GM21528 (cell line): ENCODE measurements at regions not wholly inside any gene's neighbourhood (a gene's known extent, or its start where the extent isn't known, plus 50 kb on each side); places are given as distances from the start of the nearest gene placed in this dataset.
A peak's percentile ranks its signal among the peaks of the same experiment; 100 is the strongest.

Experiments
- ATAC-seq: cut with Tn5 transposase; IDR thresholded peaks from one replicate; pipeline ENCODE4 v1.9.1; 2021; ENCODE audit warnings: mild to moderate bottlenecking, moderate library complexity; ENCODE audit not compliant: unreplicated experiment, low FRiP score

DNA sequence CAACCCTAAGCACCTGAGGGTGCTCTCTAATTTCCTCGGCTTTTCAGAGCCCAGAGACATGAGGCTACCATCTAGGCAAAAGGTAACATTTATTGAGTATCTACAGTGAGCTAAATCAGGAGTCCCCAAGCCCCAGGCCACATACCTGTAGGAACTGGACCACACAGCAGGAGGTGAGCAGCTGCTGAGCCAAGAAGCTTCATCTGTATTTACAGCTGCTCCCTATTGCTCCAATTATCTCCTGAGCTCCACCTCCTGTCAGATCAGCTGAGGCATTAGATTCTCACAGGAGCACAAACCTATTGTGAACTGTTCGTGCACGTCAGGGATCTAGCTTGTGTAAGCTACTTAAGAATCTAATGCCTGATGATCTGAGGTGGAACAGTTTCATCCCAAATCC, 70.2 kb downstream of the RND3 start:
- no peak for ATAC-seq

DNA sequence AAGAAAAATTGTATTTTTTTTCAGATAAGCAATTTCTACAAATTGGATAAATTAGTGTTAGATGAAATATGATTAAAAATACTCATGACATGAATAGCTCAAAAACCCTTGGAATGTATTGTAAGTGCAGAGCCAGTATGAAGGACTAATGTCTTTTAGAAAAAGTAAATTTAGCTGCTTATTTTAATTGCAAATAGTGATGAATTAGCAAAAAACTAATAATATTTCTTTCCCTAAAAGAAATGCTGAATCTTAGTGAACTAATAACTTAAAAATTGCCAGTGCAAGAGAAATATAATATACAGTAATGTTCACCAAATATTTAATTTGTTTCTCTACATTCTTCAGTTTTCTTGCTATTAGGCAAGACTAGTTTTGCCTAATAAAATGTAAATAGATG, 72.4 kb downstream of the RND3 start:
- ATAC-seq: no peak

DNA sequence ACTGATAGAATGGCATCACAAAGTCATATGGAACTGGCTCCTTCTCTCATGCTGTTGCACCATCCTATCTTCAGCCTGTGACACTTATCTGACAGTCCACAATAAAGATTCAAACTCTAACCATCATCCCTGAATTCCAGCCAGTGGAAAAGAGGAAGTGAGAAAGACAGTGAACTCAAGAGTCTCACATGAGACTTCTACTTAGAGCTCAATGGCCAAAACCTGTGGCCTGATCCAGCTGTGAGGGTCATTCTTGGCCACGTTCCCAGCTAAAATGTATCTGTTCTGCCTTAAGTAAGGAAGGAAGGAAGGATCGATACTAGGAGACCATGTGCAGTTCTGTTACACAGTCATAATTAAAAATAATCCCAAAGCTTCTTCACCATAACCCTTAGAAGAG, 73.6 kb downstream of the RND3 start:
- ATAC-seq: no peak

DNA sequence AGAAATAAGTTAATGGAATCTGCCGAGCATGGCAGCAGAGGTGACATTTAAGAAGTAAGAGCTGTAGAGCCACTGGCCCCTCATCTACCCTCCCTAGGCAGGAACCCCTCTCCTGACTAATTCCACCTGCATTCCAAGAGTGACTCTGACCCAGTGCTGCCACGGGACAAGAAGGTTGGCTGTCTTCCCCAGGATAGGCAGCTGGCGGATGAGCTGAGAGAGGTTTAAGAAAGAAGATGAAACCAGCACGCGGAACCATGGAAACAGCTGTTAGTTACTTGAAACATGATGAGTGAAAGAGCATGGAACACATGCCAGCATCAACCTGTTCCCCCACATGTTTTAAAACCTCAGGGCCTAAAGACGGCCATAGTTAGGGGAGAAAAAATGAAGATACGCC, 74.1 kb downstream of the RND3 start:
- ATAC-seq: no peak

DNA sequence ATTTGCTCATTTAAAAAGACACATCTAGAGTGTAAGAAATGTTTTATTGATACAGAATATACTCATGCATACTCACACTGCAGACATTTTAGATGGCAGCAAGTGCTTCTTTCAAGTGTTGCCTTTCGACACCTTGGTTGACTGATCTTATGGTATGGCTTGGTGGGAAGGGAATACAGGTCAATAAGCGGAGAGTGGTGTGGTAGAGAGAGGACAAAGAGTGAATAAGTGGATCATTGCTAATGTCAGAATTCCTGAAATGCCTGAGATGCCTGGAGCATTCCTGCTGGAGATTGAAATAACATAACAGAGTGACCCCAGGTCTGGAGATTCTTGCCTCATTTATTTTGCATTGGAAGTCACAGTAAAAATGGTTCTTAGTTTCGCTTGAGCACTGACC, 76.7 kb downstream of the RND3 start:
- no peak for ATAC-seq

DNA sequence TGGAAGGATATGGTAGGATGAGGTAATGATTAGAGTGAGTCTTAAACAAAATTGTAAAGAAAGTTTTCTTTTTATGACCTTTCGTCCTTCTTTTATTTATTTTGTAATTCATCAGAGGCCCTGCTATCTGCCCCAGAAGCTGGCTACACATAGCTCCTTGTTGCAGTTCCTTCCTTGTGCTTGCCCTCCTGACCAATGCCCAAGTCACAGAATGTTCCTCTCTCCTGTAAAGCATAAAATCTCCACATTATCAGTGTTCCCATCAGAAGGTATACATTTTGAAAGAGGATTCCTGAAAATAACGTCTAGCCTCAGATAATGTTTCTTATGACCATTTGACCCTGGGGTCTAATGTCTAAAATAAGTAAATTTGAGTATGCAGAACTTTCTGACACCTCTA, 78.3 kb downstream of the RND3 start:
- ATAC-seq: no peak

DNA sequence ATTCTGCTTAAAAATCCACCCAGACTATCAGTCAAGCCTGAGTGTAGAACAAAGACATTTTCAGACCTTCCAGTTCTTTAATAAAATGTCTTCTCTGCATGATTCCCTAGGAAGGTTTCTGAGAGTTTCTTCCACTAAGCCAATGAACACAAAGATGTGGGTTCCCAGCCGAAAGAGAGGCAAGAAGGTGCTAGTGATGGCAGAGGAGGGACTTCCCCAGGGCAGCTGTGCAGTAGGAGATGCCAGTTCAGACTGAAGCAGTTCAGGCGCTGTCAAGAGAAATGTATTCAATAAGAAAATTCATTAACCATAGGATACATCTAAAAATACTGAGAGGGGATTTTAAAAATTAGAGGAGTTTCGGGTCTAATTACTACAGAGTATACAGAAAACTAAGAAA, 83.3 kb downstream of the RND3 start:
- ATAC-seq: no peak

DNA sequence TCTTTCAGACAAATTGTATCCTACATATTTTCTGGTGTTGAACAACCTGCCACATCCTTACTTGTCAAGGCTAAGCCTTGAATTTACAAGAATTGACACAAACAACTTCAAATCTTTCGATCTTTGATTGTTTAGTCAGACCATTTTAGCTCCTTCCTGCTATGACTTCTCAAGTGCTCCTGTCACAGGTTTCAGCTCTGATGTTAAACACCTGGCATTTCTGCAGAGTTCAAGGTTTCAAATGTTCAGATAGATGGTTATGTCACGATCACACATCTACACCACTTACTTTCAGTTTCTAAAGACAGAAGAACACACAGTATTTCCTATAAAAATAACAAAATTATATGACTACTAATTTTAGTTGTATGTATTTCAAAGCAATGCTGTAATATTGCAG, 84.0 kb downstream of the RND3 start:
- peak; percentile 87 for ATAC-seq

DNA sequence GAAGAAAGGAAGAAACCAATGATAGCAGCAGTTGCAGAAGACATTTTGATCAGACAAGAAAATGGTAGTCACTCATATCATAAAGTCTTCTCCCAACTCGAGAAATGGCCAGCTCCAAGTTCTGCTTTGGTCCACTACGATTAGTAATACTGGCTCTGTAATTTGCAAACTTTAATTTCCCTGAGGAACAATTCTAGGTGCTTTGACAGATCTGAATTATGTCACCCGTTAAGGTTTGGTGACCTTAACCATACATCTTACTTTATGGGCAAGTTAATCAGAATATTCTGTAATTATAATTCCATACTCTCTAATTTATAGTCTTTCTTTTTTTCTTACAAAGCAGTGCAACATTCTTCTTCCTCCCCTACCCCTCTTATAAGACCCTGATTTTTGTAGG, 84.5 kb downstream of the RND3 start:
- ATAC-seq: no peak

DNA sequence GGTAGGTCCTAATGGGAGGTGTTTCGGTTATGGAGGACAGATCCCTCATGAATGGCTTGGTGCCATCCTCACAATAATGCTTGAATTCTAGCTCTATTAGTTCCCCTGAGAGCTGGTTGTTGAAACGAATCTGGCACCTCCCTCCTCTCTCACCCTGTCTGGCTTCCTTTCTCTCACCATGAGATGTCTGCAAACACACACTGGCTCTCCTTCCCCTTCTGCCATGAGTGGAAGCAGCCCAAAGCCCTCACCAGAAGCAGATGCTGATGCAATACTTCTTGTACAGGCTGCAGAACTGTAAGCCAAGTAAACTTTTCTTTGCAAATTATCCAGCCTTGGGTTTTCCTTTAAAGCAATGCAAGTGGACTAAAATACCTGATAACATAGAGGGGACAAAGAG, 86.6 kb downstream of the RND3 start:
- ATAC-seq: no peak

DNA sequence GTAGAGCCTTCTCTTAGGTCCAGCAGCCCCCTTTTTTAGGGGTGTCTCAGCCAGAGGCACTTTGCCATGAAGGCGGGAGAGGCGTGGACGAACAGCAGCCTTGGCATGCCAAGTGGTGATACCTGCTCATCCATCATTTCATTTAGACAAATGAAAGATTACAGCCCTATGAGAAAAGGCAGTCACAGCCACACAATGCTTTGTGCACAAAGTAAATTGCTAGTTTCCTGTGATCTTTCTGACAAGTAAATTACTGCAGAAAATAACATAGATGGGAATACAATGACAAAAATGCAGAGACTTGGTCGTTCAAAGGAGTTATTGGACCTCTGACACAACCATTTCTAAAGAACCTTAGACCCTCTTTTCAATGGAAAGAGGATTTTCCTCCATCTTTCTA, 94.9 kb downstream of the RND3 start:
- no peak for ATAC-seq

DNA sequence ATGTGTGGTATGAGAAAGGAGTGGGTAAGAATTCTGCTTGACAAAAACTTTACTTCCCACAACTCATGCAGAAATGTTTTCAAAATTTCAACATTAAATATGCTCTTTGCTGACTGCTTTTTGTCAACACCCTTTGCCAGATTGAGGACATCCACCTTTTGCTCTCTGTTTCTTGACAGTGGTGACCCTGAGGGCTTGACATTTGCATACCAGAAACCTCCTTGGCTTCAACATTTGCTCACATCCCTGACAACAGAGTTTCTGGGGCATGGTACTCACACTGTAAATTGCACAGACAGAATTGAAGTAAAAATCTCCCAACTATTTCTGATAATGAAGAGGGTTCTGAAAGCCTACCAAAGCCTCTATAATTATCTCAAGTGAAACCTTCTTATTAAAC, 95.7 kb downstream of the RND3 start:
- no peak for ATAC-seq

DNA sequence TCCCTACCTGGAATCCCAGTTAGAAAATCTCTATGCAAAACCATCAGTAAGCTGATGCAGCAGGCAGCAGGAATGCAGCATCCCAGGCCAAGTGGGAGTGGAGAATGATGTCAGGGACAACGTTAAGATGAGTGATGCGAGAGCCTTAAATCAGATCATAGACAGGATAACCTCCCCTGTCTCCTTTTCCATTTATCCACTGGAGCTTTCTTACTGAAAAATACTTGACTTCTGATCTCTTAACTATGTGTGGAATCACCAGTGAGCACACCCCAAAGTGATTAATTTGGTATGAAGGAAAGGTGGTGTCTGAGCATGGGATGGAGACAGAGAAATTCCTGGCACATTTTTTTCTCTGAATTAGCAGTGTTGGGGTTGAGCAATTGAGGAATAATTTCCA, 98.0 kb downstream of the RND3 start:
- no peak for ATAC-seq

DNA sequence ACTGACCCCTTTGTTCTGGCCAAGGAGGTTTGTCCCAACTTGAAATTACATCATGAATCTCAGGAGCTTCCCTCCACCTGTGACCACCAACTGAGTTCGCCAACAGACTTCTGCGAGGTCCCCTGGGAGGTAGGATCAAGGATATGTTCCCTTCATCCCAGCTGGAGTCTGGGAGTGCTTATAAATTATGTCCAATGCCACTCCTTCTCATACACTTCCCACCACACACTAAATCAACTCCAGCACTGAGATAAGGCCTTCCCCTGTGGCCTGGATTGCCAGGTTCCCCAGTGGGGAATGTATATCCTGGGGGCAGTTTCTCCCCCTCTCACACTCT, 99.2 kb downstream of the RND3 start:
- no peak for ATAC-seq

DNA sequence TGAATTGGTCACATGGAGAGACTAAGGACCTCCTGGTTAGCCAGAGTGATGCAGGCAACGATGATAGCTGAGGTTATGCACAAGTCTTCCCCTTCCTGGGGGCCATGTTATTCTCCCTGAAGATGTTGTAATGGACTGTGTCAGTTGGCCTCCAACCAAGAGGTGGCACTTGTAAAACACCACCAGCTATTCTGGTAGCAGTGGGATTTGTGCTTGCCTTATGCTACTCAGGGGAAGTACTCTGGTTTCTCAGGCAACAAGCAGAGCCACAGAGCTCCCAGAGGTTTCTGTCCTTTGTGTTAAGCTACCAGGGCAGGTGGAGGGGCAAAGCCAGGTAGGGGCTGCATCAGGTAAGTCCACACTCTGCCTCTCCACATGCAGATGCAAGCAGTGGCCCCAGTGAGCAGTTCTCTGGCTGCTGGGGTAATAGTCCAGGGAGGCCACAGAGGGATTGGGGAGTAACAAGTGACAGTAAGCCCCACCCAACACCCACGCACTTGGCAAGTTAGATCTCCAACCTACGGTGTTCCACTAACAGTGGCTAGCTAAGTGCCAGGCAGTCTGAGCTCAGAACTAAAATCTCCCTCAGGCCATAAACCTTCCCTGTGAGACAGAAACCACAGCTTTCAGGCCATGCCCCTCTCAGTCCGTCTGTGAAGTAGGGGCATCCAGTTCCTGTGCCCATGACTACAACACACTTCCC, 99.7 kb downstream of the RND3 start:
- ATAC-seq: no peak

DNA sequence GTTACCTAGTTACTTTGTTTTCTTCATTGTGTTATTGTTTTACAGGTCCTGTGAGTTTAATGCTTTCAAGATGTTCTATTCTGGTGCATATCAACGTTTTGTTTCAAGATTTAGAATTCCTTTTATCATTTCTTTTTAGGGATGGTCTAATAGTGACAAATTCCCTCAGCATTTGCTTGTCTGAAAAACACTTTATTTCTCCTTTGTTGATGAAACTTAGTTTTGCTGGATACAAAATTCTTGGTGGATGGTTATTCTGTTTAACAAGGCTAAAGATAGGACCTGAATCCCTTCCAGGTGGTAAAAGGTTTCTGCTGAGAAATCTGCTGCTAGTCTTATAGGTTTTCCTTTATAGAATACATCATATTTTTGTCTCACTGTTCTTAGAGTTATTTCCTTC, 102.3 kb downstream of the RND3 start:
- no peak for ATAC-seq

DNA sequence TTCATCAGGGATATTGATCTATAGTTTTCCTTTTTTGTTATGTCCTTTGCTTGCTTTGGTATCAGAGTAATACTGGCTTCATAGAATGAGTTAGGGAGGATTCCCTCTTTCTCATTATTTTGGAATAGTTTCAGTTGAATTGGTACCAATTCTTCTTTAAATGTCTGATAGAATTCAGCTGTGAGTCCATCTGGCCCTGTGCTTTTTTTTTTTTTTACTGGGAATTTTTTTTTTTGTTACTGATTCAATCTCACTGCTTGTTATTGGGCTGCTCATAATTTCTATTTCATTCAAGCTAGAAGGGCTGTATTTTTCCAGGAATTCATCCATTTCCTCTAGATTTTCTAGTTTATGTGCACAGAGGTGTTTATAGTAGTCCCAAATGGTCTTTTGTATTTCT, 103.9 kb downstream of the RND3 start:
- ATAC-seq: no peak

DNA sequence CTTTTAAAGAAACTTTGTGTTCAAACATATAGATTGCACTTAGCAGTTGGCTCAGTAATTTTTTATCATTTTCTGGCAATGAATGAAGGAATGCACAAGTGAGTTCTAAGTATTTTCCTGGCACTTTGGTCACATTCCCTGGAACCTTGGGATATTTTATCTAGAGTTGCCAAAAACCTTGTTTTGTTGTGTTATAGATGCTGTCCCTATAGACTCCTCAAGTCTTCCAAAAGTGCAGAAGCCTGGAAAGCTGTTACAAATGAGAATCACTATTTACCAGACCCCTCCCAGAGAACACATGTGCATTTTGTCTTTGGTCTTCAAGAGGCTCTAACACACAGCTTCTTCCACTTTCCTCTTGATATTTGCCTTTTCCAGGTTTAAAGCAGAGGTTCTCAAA, 108.3 kb downstream of the RND3 start:
- no peak for ATAC-seq

DNA sequence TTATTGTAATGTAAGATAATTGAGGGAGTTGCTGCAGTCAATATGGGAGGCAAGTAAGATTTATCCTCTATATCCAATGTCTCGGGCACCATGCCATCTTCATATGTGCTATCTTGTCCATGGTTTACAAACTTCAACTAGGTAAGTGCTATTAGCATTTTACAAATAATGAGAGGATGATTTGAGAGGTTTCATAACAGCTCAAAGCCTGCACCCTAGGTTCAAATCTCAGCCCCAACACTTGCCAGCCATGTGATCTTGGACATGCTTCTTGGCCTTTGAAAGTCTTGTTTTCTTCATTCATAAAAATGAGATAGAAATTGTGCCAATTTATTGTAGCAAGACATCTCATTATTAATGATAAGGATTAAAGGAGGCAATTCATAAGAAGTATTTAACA, 108.8 kb downstream of the RND3 start:
- no peak for ATAC-seq

DNA sequence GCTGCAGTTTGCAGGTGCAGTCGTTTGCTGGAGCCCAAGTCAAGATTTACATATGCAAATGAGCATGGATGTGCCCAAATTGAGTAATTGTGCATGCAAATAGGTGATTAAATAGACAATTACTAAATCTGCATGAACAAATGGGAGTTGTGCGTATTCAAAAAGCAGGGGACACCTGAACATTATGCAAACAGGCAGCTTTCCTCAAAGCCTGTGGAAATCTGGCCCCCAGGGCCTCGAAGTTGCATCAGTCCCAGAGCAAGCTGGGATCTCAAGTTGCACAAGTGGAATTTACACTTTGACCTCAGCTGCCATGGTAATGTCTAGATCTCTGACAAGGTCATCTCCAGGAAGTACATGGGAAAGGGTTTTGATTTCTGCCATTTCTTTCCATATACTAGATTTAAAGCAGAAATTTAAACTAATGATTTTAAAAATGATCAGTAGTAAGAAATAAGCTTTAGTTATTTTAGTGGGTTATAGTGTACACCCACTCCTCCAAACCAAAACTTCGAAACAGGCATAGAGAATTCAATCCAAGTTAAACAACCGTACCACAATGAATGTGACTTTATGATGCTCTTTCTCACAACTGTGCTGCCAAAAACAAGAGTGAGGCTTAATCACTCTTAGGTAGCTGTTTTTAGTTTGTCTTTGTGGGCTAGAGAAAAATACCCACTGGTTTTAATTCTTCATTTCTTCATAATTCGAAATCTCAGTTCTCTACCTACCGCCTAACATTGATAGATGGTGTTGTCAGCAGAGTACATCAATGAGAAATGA, 110.7 kb downstream of the RND3 start:
- ATAC-seq: no peak

DNA sequence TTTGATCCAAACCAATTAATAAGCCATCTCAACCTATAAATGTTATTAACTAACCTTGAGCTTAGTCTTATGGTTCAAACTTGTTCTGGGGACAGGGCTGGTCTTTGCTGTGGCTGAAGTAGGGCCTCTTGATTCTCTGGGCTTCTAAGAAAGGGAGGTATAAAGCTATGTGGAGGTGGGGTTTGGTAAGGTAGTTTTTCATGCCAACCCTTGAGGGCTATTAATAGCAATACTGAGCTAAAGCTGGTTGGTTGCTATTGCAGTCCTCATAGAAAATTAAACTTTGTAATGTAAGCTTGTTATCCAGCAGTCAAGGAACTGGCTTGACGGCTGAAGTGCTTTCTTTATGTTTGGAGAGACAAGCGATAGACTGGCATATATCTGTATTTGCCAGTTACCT, 112.1 kb downstream of the RND3 start:
- ATAC-seq: no peak

DNA sequence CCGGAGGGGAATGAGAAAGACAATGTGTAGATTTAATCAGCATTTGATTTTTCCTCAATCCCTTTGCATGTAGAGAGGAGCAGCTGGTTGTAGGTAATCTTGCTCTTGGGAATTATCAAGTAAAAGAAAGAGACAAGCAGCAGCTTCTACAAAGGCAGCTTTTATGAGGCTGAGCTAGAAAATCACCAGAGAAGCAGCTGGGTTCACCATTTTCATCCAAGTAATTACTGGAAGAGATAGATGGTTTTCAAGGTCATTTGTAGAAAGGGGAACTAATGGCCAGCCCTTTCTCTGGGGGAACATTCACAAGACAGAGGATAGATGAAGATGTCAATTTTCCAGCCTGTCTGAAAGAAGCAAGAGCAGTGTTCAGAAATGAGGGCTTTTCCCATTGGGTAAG, 113.0 kb downstream of the RND3 start:
- ATAC-seq: no peak

DNA sequence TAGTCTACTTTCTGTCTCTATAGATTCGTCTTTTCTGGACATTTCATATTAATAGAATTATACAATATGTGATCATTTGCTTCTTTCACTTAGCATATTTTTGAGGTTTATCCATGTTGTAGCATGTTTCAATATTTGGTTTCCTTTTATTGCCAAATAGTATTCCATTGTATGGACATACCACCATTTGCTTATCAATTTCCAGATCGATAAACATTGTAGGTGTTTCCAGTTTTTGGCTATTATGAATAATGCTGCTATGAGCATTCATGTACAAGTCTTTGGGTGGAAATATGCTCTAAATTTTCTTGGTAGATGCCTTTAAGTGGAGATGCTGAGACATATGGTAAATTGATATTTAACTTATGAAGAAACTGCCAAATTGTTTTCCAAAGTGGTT, 114.1 kb downstream of the RND3 start:
- no peak for ATAC-seq
